ENCODE measurements at regions not wholly inside any gene's neighbourhood (a gene's known extent, or its start where the extent isn't known, plus 50 kb on each side); places are given as distances from the start of the nearest gene placed in this dataset.

- TF ChIP-seq CTCF (IDR thresholded peaks at IDR 0.05; ENCODE audit: low read depth, low read length, poor library complexity, severe bottlenecking) (no peak), EZH2phosphoT487 (IDR thresholded peaks at IDR 0.05; ENCODE audit: borderline replicate concordance, low read length) (no peak)
Observed at GRCh38 chr7:16317406-16317805, 103.9 kb downstream of the CRPPA start.

Measured in DOHH2 (cell line).